ENCODE measurements at regions not wholly inside any gene's neighbourhood (a gene's known extent, or its start where the extent isn't known, plus 50 kb on each side); places are given as distances from the start of the nearest gene placed in this dataset.
A peak's percentile ranks its signal among the peaks of the same experiment; 100 is the strongest.
"Not testable (repeated sequence)": the region's sequence is repeated elsewhere in the genome, so short reads cannot be mapped to it uniquely, and the experiment has no call there.

GRCh38 chr20:47857187-47857568 is 71.9 kb upstream of the SULF2 start:
- no peak for TF ChIP-seq CTCF (IDR thresholded peaks at IDR 0.05; ENCODE audit: insufficient read depth, low read length)
- DNase-seq (ENCODE audit: low read depth) = no peak
- H3K4me3 ChIP-seq (ENCODE audit: low read depth, low read length) = no peak overlapping the region

DNA sequence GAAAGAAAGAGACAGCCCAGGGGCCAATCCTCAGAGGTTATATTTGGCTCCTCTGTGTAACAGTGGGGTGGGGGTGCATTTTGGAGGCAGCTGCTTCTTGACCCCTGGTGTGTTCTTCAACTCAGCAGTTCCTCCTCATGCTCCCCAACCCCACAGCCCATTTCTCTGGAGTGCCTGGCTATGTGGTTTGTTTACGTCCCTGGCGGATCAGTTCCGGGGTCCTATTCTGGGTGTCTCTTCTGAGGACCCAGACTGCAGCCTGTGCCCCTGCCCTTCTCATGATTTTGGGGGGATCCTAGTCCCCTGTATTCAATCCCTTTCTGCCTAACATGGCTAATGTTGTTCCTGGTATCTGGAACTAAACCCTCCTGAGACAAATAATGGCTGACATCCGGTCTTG is 70.5 kb upstream of the SULF2 start:
- H3K4me3 ChIP-seq (ENCODE audit: low read depth, low read length) = no peak overlapping the region
- no peak for TF ChIP-seq CTCF (IDR thresholded peaks at IDR 0.05; ENCODE audit: insufficient read depth, low read length)
- DNase-seq (ENCODE audit: low read depth) = no peak

DNA sequence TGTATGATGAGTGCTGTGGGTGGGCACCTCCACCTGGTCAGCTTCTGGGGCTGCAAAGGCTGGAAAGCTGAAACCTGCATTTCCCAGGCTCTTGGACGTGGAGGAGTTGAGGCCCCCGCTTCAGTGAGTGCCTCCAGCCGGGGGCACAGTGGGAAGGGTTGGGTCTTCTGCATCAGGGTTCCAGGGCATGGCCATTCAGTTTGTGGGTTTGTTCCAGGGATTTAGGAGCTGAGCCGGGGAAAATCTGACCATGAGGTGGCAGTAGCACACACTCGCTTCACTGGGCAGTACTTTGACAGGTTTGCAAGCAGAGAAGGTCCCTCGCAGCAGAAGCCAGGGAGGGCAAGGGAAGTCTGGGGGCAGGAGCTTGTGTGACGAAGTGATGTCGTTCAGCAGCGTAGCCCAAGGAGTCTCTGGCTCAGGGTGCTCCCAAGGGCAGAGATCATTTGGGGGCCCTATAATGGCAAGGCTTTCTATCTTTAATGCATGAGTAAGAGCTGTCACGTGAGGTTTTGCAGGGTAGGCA is 69.5 kb upstream of the SULF2 start:
- TF ChIP-seq CTCF (IDR thresholded peaks at IDR 0.05; ENCODE audit: insufficient read depth, low read length) = peak; percentile 55
- H3K4me3 ChIP-seq (ENCODE audit: low read depth, low read length) = no peak overlapping the region
- peak; percentile 52 for DNase-seq (ENCODE audit: low read depth)

DNA sequence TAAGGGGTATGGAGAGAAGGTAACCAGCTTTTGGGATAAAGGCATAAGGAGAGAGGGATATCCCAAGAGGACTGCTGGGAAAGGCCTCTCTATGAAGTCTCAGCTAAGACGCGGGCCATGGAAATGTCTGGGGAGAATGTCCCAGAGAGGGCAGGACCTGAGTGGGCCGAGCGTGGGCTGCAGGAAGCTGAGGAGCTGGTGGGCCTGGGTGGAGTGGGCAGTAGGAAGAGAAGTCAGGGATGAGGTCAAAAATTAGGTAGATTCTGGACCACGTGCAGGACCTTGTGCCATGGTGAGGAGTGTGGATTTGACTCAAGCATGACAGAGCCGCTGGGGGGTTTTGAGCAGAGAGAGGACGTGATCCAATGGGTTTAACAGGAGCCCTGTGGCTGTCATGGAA is 66.5 kb upstream of the SULF2 start:
- TF ChIP-seq CTCF (IDR thresholded peaks at IDR 0.05; ENCODE audit: insufficient read depth, low read length) = no peak
- no peak for DNase-seq (ENCODE audit: low read depth)

DNA sequence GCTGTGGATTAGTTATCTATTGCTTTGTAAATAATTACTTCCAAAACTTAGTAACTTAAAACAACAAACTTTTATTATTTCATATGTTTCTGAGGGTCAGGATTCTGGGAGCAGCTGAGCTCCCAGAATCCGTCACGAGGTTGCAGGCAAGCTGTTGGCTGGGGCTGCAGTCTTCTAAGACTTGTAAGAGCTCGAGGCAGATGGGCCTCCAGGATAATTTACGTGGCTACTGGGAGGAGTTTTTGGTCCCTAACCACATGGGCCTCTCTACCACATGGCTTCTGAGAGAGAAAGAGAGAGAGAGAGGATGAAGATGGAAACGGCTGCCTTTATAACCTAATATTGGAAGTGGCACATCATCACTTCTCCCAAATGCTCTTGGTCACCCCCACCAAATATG is 64.9 kb upstream of the SULF2 start:
- no peak for TF ChIP-seq CTCF (IDR thresholded peaks at IDR 0.05; ENCODE audit: insufficient read depth, low read length)
- H3K4me3 ChIP-seq (ENCODE audit: low read depth, low read length) = no peak overlapping the region
- DNase-seq (ENCODE audit: low read depth) = no peak

More for the DNA sequence above, 66.5 kb upstream of the SULF2 start:
- H3K4me3 ChIP-seq (ENCODE audit: low read depth, low read length) = no peak overlapping the region

DNA sequence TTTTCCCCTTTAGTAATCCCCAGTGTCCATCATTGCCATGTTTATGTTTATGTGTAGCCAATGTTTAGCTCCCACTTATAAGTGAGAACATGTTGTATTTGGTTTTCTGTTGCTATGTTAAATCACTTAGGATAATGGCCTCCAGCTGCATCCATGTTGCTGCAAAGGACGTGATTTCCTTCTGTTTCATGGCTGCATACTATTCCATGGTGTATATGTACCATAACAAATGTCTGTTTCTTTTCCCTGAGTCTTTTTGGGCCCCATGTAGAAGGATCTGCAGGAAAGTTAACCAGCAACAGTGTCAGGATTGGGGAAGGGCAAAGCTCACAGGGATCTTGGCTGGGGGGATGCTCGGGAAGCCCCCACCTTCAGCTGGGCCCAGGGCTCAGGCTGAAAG is 64.3 kb upstream of the SULF2 start:
- DNase-seq (ENCODE audit: low read depth) = no peak
- H3K4me3 ChIP-seq (ENCODE audit: low read depth, low read length) = no peak overlapping the region
- no peak for TF ChIP-seq CTCF (IDR thresholded peaks at IDR 0.05; ENCODE audit: insufficient read depth, low read length)

- no peak overlapping the region for H3K4me3 ChIP-seq (ENCODE audit: low read depth, low read length)
- no peak for TF ChIP-seq CTCF (IDR thresholded peaks at IDR 0.05; ENCODE audit: insufficient read depth, low read length)
- DNase-seq (ENCODE audit: low read depth) = no peak
Observed at GRCh38 chr20:47849006-47849405, 63.7 kb upstream of the SULF2 start.

- not testable (repeated sequence) for DNase-seq (ENCODE audit: low read depth)
Observed at GRCh38 chr20:47848534-47848933, 63.3 kb upstream of the SULF2 start.

More at GRCh38 chr20:47848534-47848933, 63.3 kb upstream of the SULF2 start:
- not testable (repeated sequence) for H3K4me3 ChIP-seq (ENCODE audit: low read depth, low read length)
